RWPE2 (cell line): ENCODE measurements at regions not wholly inside any gene's neighbourhood (a gene's known extent, or its start where the extent isn't known, plus 50 kb on each side); places are given as distances from the start of the nearest gene placed in this dataset.

Experiments
- ATAC-seq: fragments of 200-7000 bp; cut with Tn5 transposase; 3 replicates; pipeline ENCODE4 v1.9.1; 2021; ENCODE audit warnings: low read depth
- DNase-seq: peaks from one replicate; pipeline ENCODE4 v3.0.0-alpha.2; 2020; ENCODE audit warnings: low spot score
- H3K27ac ChIP-seq: fragments of 450-650 bp; 2 replicates; pipeline ENCODE4 v1.5.1; 2017; ENCODE audit warnings: mild to moderate bottlenecking; ENCODE audit not compliant: poor library complexity, severe bottlenecking
- H3K27me3 ChIP-seq: fragments of 250-450 bp; sonication (Bioruptor Pico); 2 replicates; pipeline ENCODE4 v1.5.1; 2021; ENCODE audit warnings: mild to moderate bottlenecking, moderate library complexity; ENCODE audit not compliant: insufficient read depth, poor library complexity, severe bottlenecking
- H3K36me3 ChIP-seq: fragments of 250-450 bp; sonication (Bioruptor Pico); 2 replicates; pipeline ENCODE4 v1.5.1; 2020; ENCODE audit warnings: low read depth, mild to moderate bottlenecking, moderate library complexity
- H3K4me1 ChIP-seq: fragments of 250-450 bp; sonication (Bioruptor Pico); 2 replicates; pipeline ENCODE4 v1.5.1; 2021; ENCODE audit warnings: mild to moderate bottlenecking, moderate library complexity; ENCODE audit not compliant: insufficient read depth, poor library complexity, severe bottlenecking
- H3K4me3 ChIP-seq: fragments of 250-450 bp; sonication (Bioruptor Pico); 2 replicates; pipeline ENCODE4 v1.5.1; 2021; ENCODE audit warnings: mild to moderate bottlenecking, moderate library complexity; ENCODE audit not compliant: severe bottlenecking
- H3K9me3 ChIP-seq: fragments of 250-450 bp; sonication (Bioruptor Pico); 2 replicates; pipeline ENCODE4 v1.5.1; 2021; ENCODE audit warnings: mild to moderate bottlenecking, moderate library complexity; ENCODE audit not compliant: severe bottlenecking
- CTCF ChIP-seq: fragments of 450-650 bp; IDR thresholded peaks from one replicate; pipeline ENCODE4 v1.5.1; 2017; ENCODE audit warnings: mild to moderate bottlenecking, moderate library complexity; ENCODE audit not compliant: poor library complexity, severe bottlenecking

- no peak for TF ChIP-seq CTCF
- no peaks in the 10 kb centered on the region for H3K36me3 ChIP-seq
- no peak overlapping the region for H3K4me3 ChIP-seq
- no peak for ATAC-seq
- H3K9me3 ChIP-seq = no peaks in the 10 kb centered on the region
- no peak for DNase-seq
- H3K4me1 ChIP-seq = no peaks in the 10 kb centered on the region
- H3K27ac ChIP-seq = no peak overlapping the region
- H3K27me3 ChIP-seq = no peaks in the 10 kb centered on the region
Measured at GRCh38 chr18:38307914-38308313, 742.3 kb upstream of the CELF4 start.

- TF ChIP-seq CTCF = no peak
- no peak overlapping the region for H3K4me3 ChIP-seq
Measured at GRCh38 chr18:38305961-38306360, 740.4 kb upstream of the CELF4 start.

GRCh38 chr18:38301621-38302020, 736.0 kb upstream of the CELF4 start:
- ATAC-seq = peak; percentile 70
- Histone ChIP-seq H3K9me3 (no peaks in the 10 kb centered on the region), H3K36me3 (no peaks in the 10 kb centered on the region), H3K4me3 (no peak overlapping the region), H3K4me1 (no peaks in the 10 kb centered on the region), H3K27me3 (no peaks in the 10 kb centered on the region), H3K27ac (no peak overlapping the region)
- TF ChIP-seq CTCF = no peak
- no peak for DNase-seq

More at GRCh38 chr18:38305961-38306360, 740.4 kb upstream of the CELF4 start:
- Histone ChIP-seq H3K9me3 (no peaks in the 10 kb centered on the region), H3K27me3 (no peaks in the 10 kb centered on the region), H3K4me1 (no peaks in the 10 kb centered on the region), H3K36me3 (no peaks in the 10 kb centered on the region), H3K27ac (no peak overlapping the region)
- DNase-seq (no peak), ATAC-seq (no peak)

DNA sequence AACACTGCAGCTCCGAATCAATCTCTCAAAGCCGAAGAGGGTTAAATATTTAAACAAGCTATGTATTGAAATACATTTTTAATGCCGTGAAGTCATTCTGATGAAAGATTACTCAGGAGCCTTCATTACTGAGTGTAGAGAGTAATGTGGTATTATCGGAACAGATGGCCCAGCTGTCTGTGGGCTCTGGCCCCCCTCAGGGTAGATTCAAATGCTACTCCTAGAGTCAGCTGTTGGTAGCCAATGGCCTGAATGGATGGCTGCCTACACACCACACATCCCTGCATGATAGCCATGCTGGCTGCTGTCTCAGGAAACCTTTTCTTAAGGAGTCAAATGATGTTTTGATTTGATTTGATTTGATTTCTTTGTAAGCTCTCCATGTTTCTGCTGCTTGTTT, 732.3 kb upstream of the CELF4 start:
- H3K27me3 ChIP-seq = no peaks in the 10 kb centered on the region
- H3K4me3 ChIP-seq = no peak overlapping the region
- H3K9me3 ChIP-seq = no peaks in the 10 kb centered on the region
- TF ChIP-seq CTCF = no peak
- H3K36me3 ChIP-seq = no peaks in the 10 kb centered on the region
- DNase-seq (no peak), ATAC-seq (no peak)
- no peak overlapping the region for H3K27ac ChIP-seq
- no peaks in the 10 kb centered on the region for H3K4me1 ChIP-seq

- Histone ChIP-seq H3K4me3 (no peak overlapping the region), H3K27me3 (no peaks in the 10 kb centered on the region), H3K4me1 (no peaks in the 10 kb centered on the region), H3K27ac (no peak overlapping the region), H3K9me3 (no peaks in the 10 kb centered on the region), H3K36me3 (no peaks in the 10 kb centered on the region)
- ATAC-seq (no peak), DNase-seq (no peak)
- no peak for TF ChIP-seq CTCF
Measured at GRCh38 chr18:38290229-38290628, 724.6 kb upstream of the CELF4 start.
